HEK293T (cell line): ENCODE measurements at regions not wholly inside any gene's neighbourhood (a gene's known extent, or its start where the extent isn't known, plus 50 kb on each side); places are given as distances from the start of the nearest gene placed in this dataset.

Experiments
- CTBP1 ChIP-seq: fragments of 450-650 bp; IDR thresholded peaks from 2 replicates; pipeline ENCODE4 v1.6.1; 2016; ENCODE audit warnings: borderline replicate concordance
- ELF4 ChIP-seq: fragments of 450-650 bp; IDR thresholded peaks from 2 replicates; pipeline ENCODE4 v1.6.1; 2017; ENCODE audit warnings: antibody characterized with exemption
- FOXK2 ChIP-seq: fragments of 450-650 bp; IDR thresholded peaks from 2 replicates; pipeline ENCODE4 v1.6.1; 2016; ENCODE audit warnings: mild to moderate bottlenecking
- FOXM1 ChIP-seq: fragments of 450-650 bp; IDR thresholded peaks from 2 replicates; pipeline ENCODE4 v1.6.1; 2017; ENCODE audit warnings: mild to moderate bottlenecking, borderline replicate concordance
- HDGF ChIP-seq: fragments of 450-650 bp; IDR thresholded peaks from 2 replicates; pipeline ENCODE4 v1.6.1; 2017; ENCODE audit warnings: antibody characterized with exemption, borderline replicate concordance
- NFRKB ChIP-seq: fragments of 450-650 bp; IDR thresholded peaks from 2 replicates; pipeline ENCODE4 v1.6.1; 2016; ENCODE audit warnings: mild to moderate bottlenecking, moderate library complexity
- PKNOX1 ChIP-seq: fragments of 450-650 bp; IDR thresholded peaks from 2 replicates; pipeline ENCODE4 v1.6.1; 2016
- SP1 ChIP-seq: fragments of 450-650 bp; IDR thresholded peaks from 2 replicates; pipeline ENCODE4 v1.6.1; 2017
- SUZ12 ChIP-seq: fragments of 450-650 bp; IDR thresholded peaks from 2 replicates; pipeline ENCODE4 v1.6.1; 2016; ENCODE audit warnings: mild to moderate bottlenecking
- ZNF384 ChIP-seq: fragments of 450-650 bp; IDR thresholded peaks from 2 replicates; pipeline ENCODE4 v1.6.1; 2016

GRCh38 chr16:59368586-59368985 is 634.5 kb upstream of the GOT2 start:
- TF ChIP-seq ZNF384 = no peak
- TF ChIP-seq ELF4 = no peak
- TF ChIP-seq FOXM1 = no peak
- no peak for TF ChIP-seq FOXK2
- TF ChIP-seq NFRKB = no peak
- TF ChIP-seq HDGF = no peak
- TF ChIP-seq CTBP1 = no peak
- TF ChIP-seq PKNOX1 = no peak
- TF ChIP-seq SP1 = no peak
- TF ChIP-seq SUZ12 = no peak
